HepG2 (cell line): ENCODE measurements at regions not wholly inside any gene's neighbourhood (a gene's known extent, or its start where the extent isn't known, plus 50 kb on each side); places are given as distances from the start of the nearest gene placed in this dataset.

ENCODE experiments used
- ATAC-seq: fragments of 200-7000 bp; cut with Tn5 transposase; 3 replicates; pipeline ENCODE4 v1.9.1; 2020; ENCODE audit warnings: mild to moderate bottlenecking, moderate library complexity
- BruUV-seq: library from RNA; stranded (reverse); fragments of 400-500 nt; replicated peaks from 2 replicates; lab custom pipeline; 2021; lab: Mats Ljungman, UMichigan
- CTCF ChIA-PET: fragments of 300-600 bp; formaldehyde crosslinking; extraction: SDS; loops from one replicate; lab custom pipeline; 2021; ENCODE audit warnings: low total read pairs, inconsistent platforms, low intra/inter-chr PET ratio; lab: Yijun Ruan, JAX
- POLR2A ChIA-PET: fragments of 350-600 bp; sonication (Branson Sonifier 250); formaldehyde crosslinking; loops from one replicate; lab custom pipeline; 2020; ENCODE audit warnings: antibody characterized with exemption, inconsistent platforms; lab: Yijun Ruan, JAX
- DNase-seq: peaks from one replicate; pipeline ENCODE4 v3.0.0-alpha.2; 2015; ENCODE audit warnings: low spot score
- FAIRE-seq: peaks from 3 replicates; lab custom pipeline; 2011; peaks lifted over from hg19 to GRCh38; lab: Jason Lieb, UNC
- H2AFZ ChIP-seq: one replicate; pipeline ENCODE4 v1.6.1; 2011; ENCODE audit warnings: low read length, inconsistent platforms
- H3K27ac ChIP-seq: fragments of 300-600 bp; 3 replicates; pipeline ENCODE4 v1.8.0; 2011; ENCODE audit warnings: mixed run types, mild to moderate bottlenecking, mixed read lengths, low read length, inconsistent platforms; ENCODE audit not compliant: insufficient read depth; ENCODE audit errors: extremely low read length
- H3K27me3 ChIP-seq, 2 experiments: fragments of 200-600 bp in 1 of 2; 2 replicates in 1 of 2; 3 replicates in 1 of 2; pipeline versions ENCODE4 v1.6.0 to v1.8.0; 2011; ENCODE audit warnings: low read length in 2 of 2, mild to moderate bottlenecking in 2 of 2, moderate library complexity in 2 of 2, inconsistent platforms in 1 of 2; ENCODE audit not compliant: insufficient read depth in 2 of 2, control insufficient read depth in 1 of 2
- H3K36me3 ChIP-seq, 2 experiments: fragments of 200-600 bp in 1 of 2; replicated peaks in 1 of 2; 2 replicates in 1 of 2; 3 replicates in 1 of 2; pipeline versions ENCODE4 v1.5.1 to v1.8.0; 2011; ENCODE audit warnings: low read length in 2 of 2, inconsistent platforms in 1 of 2; ENCODE audit not compliant: insufficient read depth in 2 of 2, control insufficient read depth in 1 of 2
- H3K4me1 ChIP-seq: 2 replicates; pipeline ENCODE4 v1.5.1; 2012; ENCODE audit warnings: low read length, inconsistent platforms; ENCODE audit not compliant: insufficient read depth
- H3K4me2 ChIP-seq: 2 replicates; pipeline ENCODE4 v1.6.0; 2011; ENCODE audit warnings: low read depth, low read length, inconsistent platforms
- H3K4me3 ChIP-seq, 3 experiments: fragments of 200-600 bp in 1 of 3; sonication (generic), shearing (Covaris generic) in 1 of 3; replicated peaks in 1 of 3; 2 replicates each; pipeline ENCODE4 v1.5.1; 2011 to 2016; ENCODE audit warnings: low read length in 3 of 3, inconsistent platforms in 2 of 3, low read depth in 2 of 3, mild to moderate bottlenecking in 2 of 3, control low read depth in 1 of 3, mixed read lengths in 1 of 3; ENCODE audit not compliant: insufficient read depth in 1 of 3
- H3K79me2 ChIP-seq: one replicate; pipeline ENCODE4 v1.6.1; 2011; ENCODE audit warnings: low read length, inconsistent platforms; ENCODE audit not compliant: insufficient read depth
- H3K9ac ChIP-seq: 2 replicates; pipeline ENCODE4 v1.6.0; 2011; ENCODE audit warnings: mild to moderate bottlenecking, low read depth, low read length, inconsistent platforms; ENCODE audit not compliant: insufficient read depth
- H3K9me3 ChIP-seq: 2 replicates; pipeline ENCODE4 v1.5.1; 2012; ENCODE audit warnings: mild to moderate bottlenecking, low read length
- H4K20me1 ChIP-seq: 2 replicates; pipeline ENCODE4 v1.6.0; 2011; ENCODE audit warnings: inconsistent platforms, mild to moderate bottlenecking, low read length, moderate library complexity; ENCODE audit not compliant: insufficient read depth
- CREM ChIP-seq, 2 experiments: sonication (generic) in 1 of 2; formaldehyde crosslinking in 1 of 2; IDR thresholded peaks; 2 replicates each; pipeline versions ENCODE4 v1.4.0 to v1.6.1; 2016 to 2020; ENCODE audit warnings: antibody characterized with exemption in 1 of 2, mild to moderate bottlenecking in 1 of 2, missing genetic modification reagents in 1 of 2
- GABPB1 ChIP-seq: IDR thresholded peaks from 2 replicates; pipeline ENCODE4 v1.6.1; 2016; ENCODE audit warnings: mild to moderate bottlenecking, missing genetic modification reagents, moderate library complexity, missing compliant biosample characterization
- MLLT10 ChIP-seq: sonication (generic); formaldehyde crosslinking; IDR thresholded peaks from 2 replicates; pipeline ENCODE4 v1.4.0; 2020; ENCODE audit warnings: missing genetic modification reagents
- NCOA1 ChIP-seq: sonication (generic); formaldehyde crosslinking; IDR thresholded peaks from 2 replicates; pipeline ENCODE4 v1.9.0; 2021; ENCODE audit warnings: missing genetic modification reagents
- PHF21A ChIP-seq: sonication (generic); formaldehyde crosslinking; IDR thresholded peaks from 2 replicates; pipeline ENCODE4 v1.5.0; 2020; ENCODE audit warnings: mild to moderate bottlenecking, missing genetic modification reagents
- ZNF280D ChIP-seq: sonication (generic); formaldehyde crosslinking; IDR thresholded peaks from 2 replicates; pipeline ENCODE4 v1.5.1; 2020; ENCODE audit warnings: mild to moderate bottlenecking, missing genetic modification reagents
- ZNF546 ChIP-seq: sonication (generic); formaldehyde crosslinking; conservative IDR thresholded peaks from 2 replicates; pipeline ENCODE4 v1.8.1; 2023; ENCODE audit warnings: mild to moderate bottlenecking, missing genetic modification reagents
- ZNF558 ChIP-seq: sonication (generic); formaldehyde crosslinking; IDR thresholded peaks from 2 replicates; pipeline ENCODE4 v1.9.0; 2022; ENCODE audit warnings: mild to moderate bottlenecking, missing genetic modification reagents, borderline replicate concordance
- ZNF569 ChIP-seq: sonication (generic); formaldehyde crosslinking; IDR thresholded peaks from 2 replicates; pipeline ENCODE4 v1.5.0; 2020; ENCODE audit warnings: mild to moderate bottlenecking, missing genetic modification reagents, moderate library complexity, borderline replicate concordance
- WGBS: methylation state at CpG from one replicate; pipeline ENCODE4 v1.1.6; 2017; ENCODE audit warnings: low lambda C conversion rate; 5-methylcytosine and 5-hydroxymethylcytosine counted together
- in situ Hi-C: cut with HindIII; loops from 2 replicates; pipeline ENCODE4 v1.10.0; 2017; ENCODE audit warnings: low pct_unique_long_range_greater_than_20kb; ENCODE audit not compliant: extremely low pct_ligation_motif_present
- intact Hi-C: fragments of 100-400 bp; cut with micrococcal nuclease; formaldehyde crosslinking; loops from one replicate; pipeline ENCODE4 v1.10.0; 2022; ENCODE audit not compliant: unreplicated experiment
- TF ChIP-seq, protein P1 (sequence below): sonication (generic); formaldehyde crosslinking; IDR thresholded peaks from 2 replicates; pipeline ENCODE4 v1.5.0; 2020; ENCODE audit warnings: missing genetic modification reagents, mild to moderate bottlenecking, borderline replicate concordance

DNA sequence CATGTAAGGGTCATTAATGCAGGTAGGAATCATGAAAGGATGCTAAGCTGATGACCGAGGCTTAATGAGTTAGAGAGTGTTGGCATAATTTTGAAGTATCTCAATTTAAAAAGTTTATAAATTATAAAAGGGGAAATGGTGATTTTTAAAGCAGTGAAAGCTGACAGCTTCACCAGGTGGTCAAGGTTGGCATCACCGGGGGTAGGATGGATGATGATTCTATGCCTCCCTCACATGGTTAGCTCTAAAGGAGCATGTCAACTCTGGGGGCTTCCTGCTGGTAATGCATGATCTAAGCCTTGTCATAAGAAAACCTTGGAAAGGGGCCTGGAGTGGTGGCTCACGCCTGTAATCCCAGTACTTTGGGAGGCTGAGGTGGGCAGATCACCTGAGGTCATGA is 89.2 kb upstream of the MARCKS start:
- ChIA-PET CTCF (no interaction called here), POLR2A (no interaction called here)
- in situ Hi-C loops (no loop called here), intact Hi-C loops (no loop called here)
- Histone ChIP-seq H3K4me1 (no peaks in the 10 kb centered on the region), H3K4me2 (no peak overlapping the region), H3K36me3 (no peaks in the 10 kb centered on the region), H3K4me3 (no peak overlapping the region), H2AFZ (no peak overlapping the region), H4K20me1 (no peaks in the 10 kb centered on the region), H3K27ac (no peak overlapping the region), H3K27me3 (peaks cover 0 to 3% of the 10 kb centered on the region in 2 experiments; a peak in 2 of 5 replicates), H3K9me3 (no peaks in the 10 kb centered on the region), H3K9ac (no peak overlapping the region), H3K79me2 (no peaks in the 10 kb centered on the region)
- BruUV-seq, result no TSS peak
- TF ChIP-seq NCOA1 (CRISPR knock-in tag), result no peak
- no peak for TF ChIP-seq ZNF280D (CRISPR knock-in tag)
- TF ChIP-seq ZNF546, result no peak
- TF ChIP-seq ZNF569, result no peak
- no peak for TF ChIP-seq PHF21A (CRISPR knock-in tag)
- TF ChIP-seq ZNF558 (CRISPR knock-in tag), result no peak
- TF ChIP-seq, protein P1, sequence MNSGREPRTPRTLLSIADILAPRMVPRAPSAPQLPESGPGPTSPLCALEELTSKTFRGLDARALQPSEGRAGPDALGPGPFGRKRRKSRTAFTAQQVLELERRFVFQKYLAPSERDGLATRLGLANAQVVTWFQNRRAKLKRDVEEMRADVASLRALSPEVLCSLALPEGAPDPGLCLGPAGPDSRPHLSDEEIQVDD (CRISPR knock-in tag), result no peak
- TF ChIP-seq CREM (IDR thresholded peaks at IDR 0.05), result no peak
- no peak for TF ChIP-seq CREM (CRISPR knock-in tag; IDR thresholded peaks at IDR 0.05)
- TF ChIP-seq MLLT10 (CRISPR knock-in tag), result no peak
- no peak for TF ChIP-seq GABPB1 (CRISPR knock-in tag)
- 56% methylated on average over 3 of the region's 3 CpGs for WGBS
- no peak for DNase-seq
- no peak for FAIRE-seq
- ATAC-seq, result no peak
